Fibroblast of mammary gland (primary cell): ENCODE measurements at regions not wholly inside any gene's neighbourhood (a gene's known extent, or its start where the extent isn't known, plus 50 kb on each side); places are given as distances from the start of the nearest gene placed in this dataset.

Source experiments
- DNase-seq: peaks from one replicate; pipeline ENCODE4 v3.0.0-alpha.2; 2010; ENCODE audit warnings: low read depth
- H3K4me3 ChIP-seq: 2 replicates; pipeline ENCODE4 v1.5.1; 2011; ENCODE audit warnings: low read depth, mild to moderate bottlenecking, low read length, moderate library complexity; ENCODE audit not compliant: control insufficient read depth
- TF ChIP-seq, protein P1 (sequence below): conservative IDR thresholded peaks from 2 replicates; pipeline ENCODE4 v1.5.1; 2011; ENCODE audit warnings: low read depth, low read length, inconsistent platforms; ENCODE audit not compliant: control insufficient read depth, insufficient read depth

DNA sequence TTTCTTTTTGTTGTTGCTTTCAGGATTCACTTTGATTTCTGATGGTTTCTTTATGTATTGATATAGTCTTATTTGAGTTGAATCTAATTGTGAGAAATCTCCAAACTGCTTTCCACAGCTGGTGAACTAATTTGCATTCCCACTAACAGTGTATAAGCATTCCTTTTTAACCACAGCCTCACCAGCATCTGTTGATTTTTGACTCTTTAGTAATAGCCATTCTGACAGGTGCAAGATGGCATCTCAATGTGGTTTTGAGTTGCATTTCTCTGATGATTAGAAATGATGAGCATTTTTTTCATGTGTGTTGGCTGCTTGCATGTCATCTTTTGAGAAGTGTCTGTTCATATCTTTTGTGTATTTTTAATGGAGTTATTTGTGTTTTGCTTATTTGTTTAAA, 1023.1 kb downstream of the SH3BGRL start:
- TF ChIP-seq, protein P1, sequence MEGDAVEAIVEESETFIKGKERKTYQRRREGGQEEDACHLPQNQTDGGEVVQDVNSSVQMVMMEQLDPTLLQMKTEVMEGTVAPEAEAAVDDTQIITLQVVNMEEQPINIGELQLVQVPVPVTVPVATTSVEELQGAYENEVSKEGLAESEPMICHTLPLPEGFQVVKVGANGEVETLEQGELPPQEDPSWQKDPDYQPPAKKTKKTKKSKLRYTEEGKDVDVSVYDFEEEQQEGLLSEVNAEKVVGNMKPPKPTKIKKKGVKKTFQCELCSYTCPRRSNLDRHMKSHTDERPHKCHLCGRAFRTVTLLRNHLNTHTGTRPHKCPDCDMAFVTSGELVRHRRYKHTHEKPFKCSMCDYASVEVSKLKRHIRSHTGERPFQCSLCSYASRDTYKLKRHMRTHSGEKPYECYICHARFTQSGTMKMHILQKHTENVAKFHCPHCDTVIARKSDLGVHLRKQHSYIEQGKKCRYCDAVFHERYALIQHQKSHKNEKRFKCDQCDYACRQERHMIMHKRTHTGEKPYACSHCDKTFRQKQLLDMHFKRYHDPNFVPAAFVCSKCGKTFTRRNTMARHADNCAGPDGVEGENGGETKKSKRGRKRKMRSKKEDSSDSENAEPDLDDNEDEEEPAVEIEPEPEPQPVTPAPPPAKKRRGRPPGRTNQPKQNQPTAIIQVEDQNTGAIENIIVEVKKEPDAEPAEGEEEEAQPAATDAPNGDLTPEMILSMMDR, result no peak
- no peak for DNase-seq
- no peak overlapping the region for H3K4me3 ChIP-seq

DNA sequence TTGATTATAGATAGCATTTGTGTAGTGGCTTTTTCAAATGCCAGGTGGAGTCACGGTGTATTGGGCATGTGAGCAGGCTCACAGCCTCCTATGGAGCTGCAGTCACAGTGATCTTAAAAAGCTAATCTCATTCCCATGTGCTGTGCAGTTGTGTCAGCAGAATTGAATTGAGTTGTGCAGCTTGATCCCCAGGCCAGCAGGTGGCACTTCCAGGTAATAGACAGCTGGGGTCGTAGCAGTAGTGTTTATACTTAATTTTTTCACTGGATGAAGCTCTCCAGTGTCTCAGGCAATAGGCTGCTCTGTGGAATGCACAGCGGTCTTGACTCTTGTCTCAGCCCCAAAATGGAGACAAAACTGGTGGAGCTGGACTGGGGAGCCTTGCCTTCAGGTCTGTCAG, 1028.1 kb downstream of the SH3BGRL start:
- TF ChIP-seq, protein P1, result no peak
- H3K4me3 ChIP-seq, result no peak overlapping the region

DNA sequence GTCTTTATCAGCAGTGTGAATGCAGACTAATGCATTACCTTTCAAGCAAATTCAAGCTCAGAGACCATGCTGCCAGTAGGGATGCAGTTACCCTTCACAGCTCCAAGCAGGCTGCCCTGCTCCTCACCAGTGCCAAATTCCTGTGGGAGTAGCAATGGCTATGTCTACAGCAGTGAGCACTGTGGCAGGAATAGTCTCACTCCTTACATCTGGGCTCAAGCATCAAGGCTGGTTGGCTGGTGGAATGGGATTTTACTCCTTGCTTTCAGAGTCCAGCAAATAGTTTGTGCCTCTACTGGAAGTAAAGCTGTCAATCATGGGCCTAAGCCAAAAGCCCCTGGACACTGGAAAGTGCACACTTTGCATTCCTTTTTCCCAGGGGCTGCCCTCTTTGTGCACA, 1030.8 kb downstream of the SH3BGRL start:
- no peak overlapping the region for H3K4me3 ChIP-seq

More for the DNA sequence above, 1028.1 kb downstream of the SH3BGRL start:
- DNase-seq, result no peak

DNA sequence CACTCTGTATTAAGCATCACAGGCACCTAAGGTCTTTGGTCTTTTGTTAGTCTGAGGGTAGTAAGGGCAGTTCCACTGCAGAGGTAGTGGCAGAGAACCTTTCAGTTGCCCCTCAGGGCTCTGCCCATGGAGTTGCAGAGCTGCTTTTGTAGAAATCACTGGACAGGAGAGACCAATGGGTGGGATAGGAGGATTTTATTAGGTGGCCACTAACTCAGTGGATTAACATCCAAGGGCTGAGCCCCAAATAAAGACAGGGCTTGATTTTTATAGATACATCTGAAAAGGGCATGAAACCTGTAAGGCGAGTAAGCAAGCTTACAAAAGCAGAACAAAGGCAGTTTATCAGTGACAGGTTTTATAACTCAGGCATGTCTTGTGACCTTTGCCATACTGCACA, 1035.4 kb downstream of the SH3BGRL start:
- H3K4me3 ChIP-seq, result no peak overlapping the region
- peak; percentile 1 for DNase-seq
- TF ChIP-seq, protein P1, result no peak

More for the DNA sequence above, 1030.8 kb downstream of the SH3BGRL start:
- no peak for DNase-seq
- TF ChIP-seq, protein P1, result no peak
